HFF-Myc (cell line): ENCODE measurements at regions not wholly inside any gene's neighbourhood (a gene's known extent, or its start where the extent isn't known, plus 50 kb on each side); places are given as distances from the start of the nearest gene placed in this dataset.

Experiments
- DNase-seq: peaks from one replicate; pipeline ENCODE4 v3.0.0-alpha.2; 2011; ENCODE audit warnings: low read depth; ENCODE audit errors: extremely low read depth
- H3K4me3 ChIP-seq: replicated peaks from 2 replicates; pipeline ENCODE4 v1.5.1; 2011; ENCODE audit warnings: low read depth, mild to moderate bottlenecking, control low read depth, low read length
- TF ChIP-seq, protein P1 (sequence below): IDR thresholded peaks from 2 replicates; pipeline ENCODE4 v1.5.1; 2012; ENCODE audit warnings: mild to moderate bottlenecking, low read depth, low read length, control low read depth; ENCODE audit errors: missing control alignments

DNA sequence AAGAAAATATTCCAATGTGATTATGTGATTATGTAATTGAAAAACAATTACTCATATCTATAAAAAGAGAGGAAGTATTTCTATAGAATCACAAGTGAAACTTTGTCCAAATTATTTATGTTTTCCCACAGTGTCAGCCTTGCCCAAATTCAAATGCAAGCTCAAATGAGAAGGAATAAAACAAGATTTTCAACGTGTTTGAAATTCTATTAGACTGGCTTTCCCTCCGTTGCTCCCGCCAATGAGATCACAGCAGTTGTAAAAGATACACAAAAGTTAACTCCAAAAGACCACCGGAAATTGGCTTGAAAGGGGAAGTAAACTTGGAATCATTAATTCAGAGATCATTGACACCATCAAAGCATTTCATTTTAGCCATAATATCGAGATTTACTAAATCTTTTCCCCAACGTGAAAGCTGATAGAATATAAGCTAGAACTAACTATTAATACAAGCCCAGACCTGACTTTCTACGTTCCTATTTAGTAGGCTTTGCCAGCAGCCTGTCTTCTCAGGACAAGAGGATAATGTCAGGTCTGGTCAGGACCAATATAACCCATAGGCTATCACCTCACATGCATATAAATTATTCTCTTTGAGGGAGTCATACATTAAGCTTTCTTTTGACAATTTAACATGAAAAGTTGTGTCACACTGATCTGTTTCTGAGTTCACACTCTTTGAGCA is 222.6 kb upstream of the CHAC2 start:
- TF ChIP-seq, protein P1, sequence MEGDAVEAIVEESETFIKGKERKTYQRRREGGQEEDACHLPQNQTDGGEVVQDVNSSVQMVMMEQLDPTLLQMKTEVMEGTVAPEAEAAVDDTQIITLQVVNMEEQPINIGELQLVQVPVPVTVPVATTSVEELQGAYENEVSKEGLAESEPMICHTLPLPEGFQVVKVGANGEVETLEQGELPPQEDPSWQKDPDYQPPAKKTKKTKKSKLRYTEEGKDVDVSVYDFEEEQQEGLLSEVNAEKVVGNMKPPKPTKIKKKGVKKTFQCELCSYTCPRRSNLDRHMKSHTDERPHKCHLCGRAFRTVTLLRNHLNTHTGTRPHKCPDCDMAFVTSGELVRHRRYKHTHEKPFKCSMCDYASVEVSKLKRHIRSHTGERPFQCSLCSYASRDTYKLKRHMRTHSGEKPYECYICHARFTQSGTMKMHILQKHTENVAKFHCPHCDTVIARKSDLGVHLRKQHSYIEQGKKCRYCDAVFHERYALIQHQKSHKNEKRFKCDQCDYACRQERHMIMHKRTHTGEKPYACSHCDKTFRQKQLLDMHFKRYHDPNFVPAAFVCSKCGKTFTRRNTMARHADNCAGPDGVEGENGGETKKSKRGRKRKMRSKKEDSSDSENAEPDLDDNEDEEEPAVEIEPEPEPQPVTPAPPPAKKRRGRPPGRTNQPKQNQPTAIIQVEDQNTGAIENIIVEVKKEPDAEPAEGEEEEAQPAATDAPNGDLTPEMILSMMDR = no peak

DNA sequence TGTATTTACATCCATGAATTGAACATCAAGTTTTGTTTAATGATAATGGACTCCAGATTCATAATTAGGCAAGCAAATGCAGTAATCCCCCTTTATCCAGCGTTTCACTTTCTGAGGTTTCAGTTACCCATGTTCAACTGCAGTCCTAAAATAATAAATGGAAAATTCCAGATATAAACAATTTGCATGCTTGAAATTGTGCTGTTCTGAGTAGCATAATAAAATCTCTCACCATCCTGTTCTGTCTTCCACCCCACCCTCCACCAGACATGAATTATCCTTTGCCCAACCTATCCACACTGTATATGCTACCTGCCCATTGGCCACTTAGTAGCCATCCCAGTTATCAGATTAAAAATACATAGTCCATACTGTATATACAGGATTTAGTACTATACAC is 224.5 kb upstream of the CHAC2 start:
- no peak overlapping the region for H3K4me3 ChIP-seq
- DNase-seq = no peak
- TF ChIP-seq, protein P1 = no peak

More for the DNA sequence above, 222.6 kb upstream of the CHAC2 start:
- H3K4me3 ChIP-seq = no peak overlapping the region
- no peak for DNase-seq

DNA sequence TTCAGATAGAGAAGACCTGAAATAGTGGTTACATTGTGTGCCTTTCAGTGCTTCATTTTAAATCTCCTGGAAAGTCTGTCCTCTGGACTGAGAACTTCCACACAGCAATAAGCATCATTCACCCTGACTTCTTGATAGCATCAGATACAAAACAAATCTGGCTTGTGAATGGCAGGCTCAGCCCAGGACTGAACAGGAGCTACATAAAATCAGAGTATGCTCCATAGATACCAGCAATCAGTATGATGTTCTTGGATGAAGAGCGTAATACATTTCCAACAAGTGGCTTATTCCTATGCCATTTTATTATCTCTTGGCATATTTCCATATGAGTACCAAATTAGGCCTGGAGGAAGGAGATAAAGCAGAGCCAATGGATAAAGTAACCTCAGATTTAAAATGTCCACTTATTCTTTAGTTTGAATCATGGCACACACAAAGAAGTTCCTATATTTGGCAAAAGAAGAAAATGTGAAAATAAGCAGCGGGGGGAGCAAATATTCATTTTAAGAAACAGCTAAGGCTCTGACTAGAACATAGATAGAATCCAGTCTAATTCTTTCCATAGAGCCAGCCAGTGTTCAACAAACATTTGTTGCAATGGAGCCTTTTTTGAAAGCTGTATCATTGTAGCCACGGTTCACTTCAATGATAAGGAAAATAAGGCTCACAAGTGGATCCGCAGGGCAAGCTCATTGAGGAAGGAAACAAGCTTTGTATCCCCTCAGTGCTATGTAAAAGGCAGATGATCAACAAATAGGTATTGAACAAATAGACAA is 230.8 kb upstream of the CHAC2 start:
- no peak overlapping the region for H3K4me3 ChIP-seq
- DNase-seq = no peak
- TF ChIP-seq, protein P1 = no peak

DNA sequence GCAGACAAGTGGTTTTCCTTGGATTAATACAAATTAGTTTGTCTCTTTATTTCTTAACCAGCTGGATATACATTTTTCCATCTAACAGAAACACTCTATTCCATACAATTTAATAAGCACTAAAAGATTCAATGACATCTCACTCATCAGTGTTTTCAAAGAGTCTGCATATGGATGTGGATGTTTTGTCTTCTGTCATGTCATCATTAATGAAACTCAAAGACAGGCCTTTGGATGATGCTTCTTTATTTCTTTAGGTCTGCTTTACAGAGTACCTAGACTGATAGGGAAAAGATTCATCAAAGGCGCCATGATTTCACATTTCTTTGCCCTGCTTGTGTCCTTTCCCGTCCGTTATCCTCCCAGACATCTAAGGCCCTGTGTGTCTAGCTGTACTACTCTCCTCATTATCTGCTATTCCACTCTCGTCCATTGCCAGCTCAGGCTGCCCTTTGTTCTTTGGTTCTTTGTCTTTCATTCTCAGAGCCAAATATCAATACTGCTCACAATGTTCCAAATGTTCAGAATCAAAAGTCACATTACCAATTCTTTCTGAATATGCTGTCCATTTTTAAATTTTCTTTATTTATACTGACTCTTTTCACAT is 232.3 kb upstream of the CHAC2 start:
- no peak for DNase-seq
- TF ChIP-seq, protein P1 = no peak
- no peak overlapping the region for H3K4me3 ChIP-seq

DNA sequence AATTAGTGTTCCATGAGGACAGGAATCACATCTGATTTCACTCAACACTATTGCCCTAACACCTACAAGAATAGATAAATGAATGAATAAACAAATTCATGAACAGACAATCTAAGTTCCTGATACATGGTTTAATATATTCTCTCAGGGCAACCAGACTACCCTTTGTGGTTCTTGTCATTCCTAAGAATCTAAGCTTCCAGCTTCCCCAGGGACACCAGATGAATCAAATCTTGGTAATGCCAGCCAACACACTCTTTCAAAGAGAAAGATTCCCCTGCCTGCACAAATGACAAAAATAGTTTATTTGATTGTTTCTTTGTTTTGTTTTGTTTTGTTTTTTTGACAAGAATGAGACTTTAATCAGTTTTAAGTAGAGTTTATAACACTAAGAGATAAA is 237.5 kb upstream of the CHAC2 start:
- TF ChIP-seq, protein P1 = no peak
- H3K4me3 ChIP-seq = no peak overlapping the region
- DNase-seq = no peak

DNA sequence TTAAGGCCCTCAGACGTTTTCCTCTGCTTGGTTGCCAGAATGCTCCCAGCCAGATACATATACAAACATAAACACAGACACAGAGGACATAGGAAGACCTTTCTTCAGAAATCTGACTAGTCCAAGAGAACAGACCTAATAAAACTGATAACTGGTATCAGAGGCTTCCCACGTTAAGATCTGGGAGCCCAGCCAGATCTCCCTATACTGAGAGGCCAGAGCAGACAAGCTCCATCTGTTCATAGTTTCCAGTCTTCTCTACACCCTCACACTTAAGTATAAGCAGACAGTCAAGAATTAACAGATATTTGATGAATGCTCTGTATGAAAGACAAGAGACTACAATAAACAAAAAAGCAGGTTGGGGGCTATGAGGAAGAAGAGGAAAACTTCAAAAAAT is 240.5 kb upstream of the CHAC2 start:
- TF ChIP-seq, protein P1 = no peak
- no peak for DNase-seq
- H3K4me3 ChIP-seq = no peak overlapping the region
